ENCODE measurements at regions not wholly inside any gene's neighbourhood (a gene's known extent, or its start where the extent isn't known, plus 50 kb on each side); places are given as distances from the start of the nearest gene placed in this dataset.

- TF ChIP-seq EZH2 (IDR thresholded peaks at IDR 0.05; ENCODE audit: low read depth, unreplicated experiment) (no peak), CREB1 (CRISPR knock-in tag; IDR thresholded peaks at IDR 0.05; ENCODE audit: low read depth) (no peak), CTCF (conservative IDR thresholded peaks at IDR 0.05; ENCODE audit: low read depth in 2 of 2) (no peak), NANOG (IDR thresholded peaks at IDR 0.05; ENCODE audit: borderline replicate concordance) (no peak), REST (IDR thresholded peaks at IDR 0.05; ENCODE audit: unreplicated experiment) (no peak), EZH2phosphoT487 (IDR thresholded peaks at IDR 0.05; ENCODE audit: unreplicated experiment) (no peak), POLR2AphosphoS5 (IDR thresholded peaks at IDR 0.05; ENCODE audit: low read depth) (no peak), STAT1 (IDR thresholded peaks at IDR 0.05; ENCODE audit: unreplicated experiment) (no peak)
- TF ChIP-seq, protein P1, sequence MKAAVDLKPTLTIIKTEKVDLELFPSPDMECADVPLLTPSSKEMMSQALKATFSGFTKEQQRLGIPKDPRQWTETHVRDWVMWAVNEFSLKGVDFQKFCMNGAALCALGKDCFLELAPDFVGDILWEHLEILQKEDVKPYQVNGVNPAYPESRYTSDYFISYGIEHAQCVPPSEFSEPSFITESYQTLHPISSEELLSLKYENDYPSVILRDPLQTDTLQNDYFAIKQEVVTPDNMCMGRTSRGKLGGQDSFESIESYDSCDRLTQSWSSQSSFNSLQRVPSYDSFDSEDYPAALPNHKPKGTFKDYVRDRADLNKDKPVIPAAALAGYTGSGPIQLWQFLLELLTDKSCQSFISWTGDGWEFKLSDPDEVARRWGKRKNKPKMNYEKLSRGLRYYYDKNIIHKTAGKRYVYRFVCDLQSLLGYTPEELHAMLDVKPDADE (IDR thresholded peaks at IDR 0.05), result no peak
Measured at GRCh38 chr7:41584746-41585145, 118.1 kb downstream of the INHBA start.

Measured in GM23338 (cell line).